ENCODE measurements at regions not wholly inside any gene's neighbourhood (a gene's known extent, or its start where the extent isn't known, plus 50 kb on each side); places are given as distances from the start of the nearest gene placed in this dataset.

DNA sequence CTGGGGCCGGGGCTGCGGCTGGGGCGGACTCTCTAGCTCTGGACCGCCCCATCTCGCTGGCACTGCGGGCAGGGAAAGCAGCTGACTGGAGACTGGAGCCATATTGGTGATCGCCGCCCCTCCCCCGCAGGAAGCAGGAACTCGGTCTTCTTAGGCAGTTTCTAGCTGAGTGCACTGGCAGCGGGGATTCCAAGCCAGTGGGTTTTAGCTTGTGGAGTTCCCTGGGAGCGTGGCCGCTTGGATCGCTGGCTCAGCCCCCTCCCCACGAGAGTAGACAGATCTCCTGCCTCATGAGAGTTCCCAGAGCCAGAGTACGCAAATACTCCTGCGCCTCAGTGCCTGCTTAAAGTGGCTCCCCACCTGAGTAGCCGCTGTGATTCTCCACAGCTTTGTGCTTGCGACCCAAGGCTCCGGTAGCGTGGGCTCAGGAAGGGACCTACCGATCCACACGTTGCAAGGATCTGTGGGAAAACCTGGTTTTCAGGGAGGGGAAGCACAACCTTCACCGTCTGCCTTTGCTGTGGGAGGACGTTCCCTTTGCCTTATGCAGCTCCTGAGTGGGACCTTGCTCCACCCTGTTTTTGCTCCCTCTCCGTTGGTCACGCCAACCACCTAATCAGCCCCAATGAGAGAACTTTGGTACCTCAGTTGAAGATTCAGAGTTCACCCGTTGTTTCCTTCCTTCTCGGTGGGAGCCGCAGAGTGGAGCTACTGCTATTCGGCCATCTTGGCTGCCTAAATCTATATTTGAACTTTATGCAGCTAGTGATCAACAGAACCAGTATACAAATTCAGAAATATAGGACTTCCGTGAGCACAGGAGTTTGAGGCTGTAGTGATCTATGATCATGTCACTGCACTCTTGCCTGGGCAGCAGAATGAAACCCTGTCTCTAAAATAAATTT is 803.9 kb upstream of the PCDH10 start:
- TF ChIP-seq, protein P1, sequence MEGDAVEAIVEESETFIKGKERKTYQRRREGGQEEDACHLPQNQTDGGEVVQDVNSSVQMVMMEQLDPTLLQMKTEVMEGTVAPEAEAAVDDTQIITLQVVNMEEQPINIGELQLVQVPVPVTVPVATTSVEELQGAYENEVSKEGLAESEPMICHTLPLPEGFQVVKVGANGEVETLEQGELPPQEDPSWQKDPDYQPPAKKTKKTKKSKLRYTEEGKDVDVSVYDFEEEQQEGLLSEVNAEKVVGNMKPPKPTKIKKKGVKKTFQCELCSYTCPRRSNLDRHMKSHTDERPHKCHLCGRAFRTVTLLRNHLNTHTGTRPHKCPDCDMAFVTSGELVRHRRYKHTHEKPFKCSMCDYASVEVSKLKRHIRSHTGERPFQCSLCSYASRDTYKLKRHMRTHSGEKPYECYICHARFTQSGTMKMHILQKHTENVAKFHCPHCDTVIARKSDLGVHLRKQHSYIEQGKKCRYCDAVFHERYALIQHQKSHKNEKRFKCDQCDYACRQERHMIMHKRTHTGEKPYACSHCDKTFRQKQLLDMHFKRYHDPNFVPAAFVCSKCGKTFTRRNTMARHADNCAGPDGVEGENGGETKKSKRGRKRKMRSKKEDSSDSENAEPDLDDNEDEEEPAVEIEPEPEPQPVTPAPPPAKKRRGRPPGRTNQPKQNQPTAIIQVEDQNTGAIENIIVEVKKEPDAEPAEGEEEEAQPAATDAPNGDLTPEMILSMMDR (optimal IDR thresholded peaks at IDR 0.05 in 1 of 3, IDR thresholded peaks at IDR 0.05 in 1 of 3, conservative IDR thresholded peaks at IDR 0.05 in 1 of 3; ENCODE audit: extremely low read depth in 1 of 3, insufficient read depth in 2 of 3, low read length in 3 of 3) = no peak
- no peak for TF ChIP-seq EZH2 (IDR thresholded peaks at IDR 0.05; ENCODE audit: low read length)
